ENCODE measurements at regions not wholly inside any gene's neighbourhood (a gene's known extent, or its start where the extent isn't known, plus 50 kb on each side); places are given as distances from the start of the nearest gene placed in this dataset.
"Not testable (repeated sequence)": the region's sequence is repeated elsewhere in the genome, so short reads cannot be mapped to it uniquely, and the experiment has no call there.

DNA sequence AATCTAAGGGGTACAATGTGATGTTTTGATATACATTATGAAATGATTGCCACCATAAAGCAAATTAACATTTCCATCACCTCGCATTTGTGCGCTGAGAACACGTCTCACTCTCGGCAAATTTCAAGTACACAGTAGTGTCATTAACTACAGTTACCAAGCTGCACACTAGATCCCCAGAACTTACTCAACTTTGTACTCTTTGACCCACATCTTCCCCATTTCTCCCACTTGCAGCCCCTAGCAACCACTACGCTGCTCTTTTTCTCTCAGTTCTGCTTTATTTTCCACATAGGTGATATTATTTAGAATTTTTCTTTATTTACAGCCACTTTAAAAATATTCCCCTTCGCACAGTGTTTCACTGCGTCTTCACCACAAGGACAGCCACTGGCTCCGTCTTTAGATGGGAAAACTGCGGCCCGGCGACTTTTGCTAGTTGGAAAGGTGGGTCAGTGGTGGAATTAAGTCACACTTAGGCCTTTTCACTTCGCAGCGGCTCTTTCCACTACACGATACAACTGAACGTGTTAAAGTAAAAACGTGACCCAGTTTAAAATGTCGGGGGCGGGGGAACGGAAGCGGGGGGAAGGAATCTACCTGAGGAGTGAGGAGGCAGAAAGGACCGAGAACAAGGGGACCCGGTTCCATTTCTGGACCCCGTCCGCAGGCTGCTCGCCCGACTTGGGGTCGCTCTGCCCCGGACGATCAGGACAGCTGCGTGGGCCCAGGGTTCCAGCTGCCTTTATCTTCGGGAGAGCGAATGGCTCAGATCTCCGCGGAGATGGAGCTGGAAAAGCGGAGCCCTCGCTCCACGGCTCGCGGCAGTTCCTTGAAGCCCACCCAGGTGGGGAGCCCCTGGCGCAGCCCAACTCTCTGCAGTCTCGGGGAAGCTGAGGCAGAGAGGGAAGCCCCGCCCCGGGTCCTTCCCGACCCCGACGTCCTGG, 486.1 kb downstream of the UQCRFS1 start:
- DNase-seq: no peak

DNA sequence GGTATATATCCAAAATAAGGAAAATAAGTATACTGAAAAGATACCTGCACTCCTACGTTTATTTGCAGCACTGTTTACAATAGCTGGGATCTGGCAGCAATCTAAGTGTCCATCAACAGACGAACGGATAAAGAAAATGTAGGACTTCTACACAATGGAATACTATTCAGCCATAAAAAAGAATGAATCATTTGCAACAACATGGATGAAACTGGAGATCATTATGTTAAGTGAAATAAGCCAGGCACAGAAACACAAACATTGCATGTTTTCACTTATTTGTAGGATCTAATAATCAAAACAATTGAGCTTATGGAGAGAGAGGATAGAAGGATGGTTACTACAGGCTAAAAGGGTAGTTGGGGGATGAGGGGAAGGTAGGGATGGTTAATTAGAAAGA, 494.0 kb downstream of the UQCRFS1 start:
- DNase-seq: no peak

DNA sequence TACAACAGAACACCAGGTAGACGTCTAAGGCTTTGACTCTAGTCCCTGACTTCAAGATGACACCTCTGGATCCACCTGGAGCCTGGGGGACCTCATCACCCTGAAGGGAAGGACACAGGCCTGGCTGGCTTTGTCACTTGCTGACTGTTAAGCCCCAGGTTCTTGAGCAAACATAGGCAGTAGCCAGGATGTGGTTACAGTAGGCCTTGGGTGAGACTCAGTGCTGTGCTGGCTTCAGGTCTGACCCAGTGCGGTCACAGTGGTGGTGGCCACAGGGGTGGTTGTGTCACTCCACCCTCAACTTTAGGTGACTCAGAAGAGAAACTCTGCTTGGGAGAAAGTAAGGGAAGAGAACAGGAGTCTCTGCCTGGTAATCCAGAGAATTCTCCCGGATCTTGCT, 497.8 kb downstream of the UQCRFS1 start:
- DNase-seq: no peak

DNA sequence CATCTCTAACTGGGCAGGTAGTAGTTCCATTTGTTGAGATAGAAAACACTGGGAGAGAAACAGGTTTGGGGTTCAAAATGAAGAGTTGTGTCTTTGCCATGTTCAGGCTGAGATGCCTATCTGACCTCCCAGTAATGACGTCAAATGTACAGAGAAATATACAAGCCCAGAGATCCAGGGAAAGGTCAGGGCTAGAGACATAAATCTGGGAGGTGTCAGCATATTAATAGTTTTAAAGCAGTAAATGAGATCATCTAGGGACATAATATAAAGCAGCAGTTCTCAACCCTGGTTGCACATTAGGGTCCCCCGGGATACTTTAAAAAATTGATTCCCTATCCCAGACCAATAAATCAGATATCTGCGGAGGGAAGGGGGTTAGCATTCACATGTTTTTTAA, 501.5 kb downstream of the UQCRFS1 start:
- DNase-seq: no peak

DNA sequence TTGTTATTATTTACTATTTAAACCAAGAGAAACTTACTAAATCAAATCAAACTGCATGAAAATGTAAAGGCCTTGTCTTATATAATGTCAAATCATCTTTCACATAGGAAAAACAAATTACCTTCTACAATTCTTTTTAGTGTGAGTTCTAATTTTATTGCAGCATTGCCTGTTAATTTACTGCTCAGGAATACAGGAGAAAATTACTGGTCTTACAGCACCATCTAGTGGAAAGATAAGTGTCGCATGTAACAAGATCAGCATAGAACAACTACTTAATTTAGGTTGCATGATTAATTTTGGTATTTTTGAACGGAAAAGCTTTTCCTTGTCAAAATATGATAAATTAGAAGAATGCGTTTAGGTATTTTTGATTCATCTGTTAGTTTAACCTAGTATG, 502.7 kb downstream of the UQCRFS1 start:
- DNase-seq: no peak

DNA sequence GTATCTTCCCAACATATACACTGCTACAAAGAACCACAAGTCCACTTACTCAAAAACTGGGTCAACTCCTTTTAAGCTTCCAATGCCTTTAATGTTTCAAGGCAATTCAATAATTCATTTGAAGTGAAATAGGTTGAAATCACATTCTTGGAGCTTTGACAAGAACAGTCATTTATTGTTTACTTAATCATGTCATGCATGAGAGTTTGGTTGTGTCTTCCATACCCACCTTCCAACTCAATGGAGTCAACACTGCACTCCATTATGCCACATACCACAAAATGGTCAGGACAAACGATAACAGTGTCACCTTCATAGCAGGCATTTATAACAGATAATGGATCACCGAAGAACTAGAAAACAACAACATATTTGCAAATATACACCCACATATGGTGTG, 506.3 kb downstream of the UQCRFS1 start:
- DNase-seq: no peak

DNA sequence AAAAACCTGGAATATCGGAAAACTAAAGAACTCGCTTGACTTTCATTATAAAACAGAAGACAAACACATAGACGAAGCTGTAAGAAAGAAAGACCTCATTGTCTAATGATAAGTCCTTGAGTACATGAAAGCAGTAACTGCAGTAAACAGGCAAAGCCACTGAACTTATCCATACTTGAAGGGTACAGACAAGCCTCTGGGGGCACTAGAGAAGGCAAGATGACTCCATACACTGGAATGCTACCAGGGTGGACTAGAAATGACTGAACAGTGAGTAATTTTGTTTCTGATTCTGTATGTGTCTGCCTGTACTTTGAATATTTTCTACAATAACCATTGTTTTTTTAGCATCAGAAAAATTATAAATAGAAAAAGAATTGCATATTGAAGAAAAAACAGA, 507.9 kb downstream of the UQCRFS1 start:
- DNase-seq: no peak

DNA sequence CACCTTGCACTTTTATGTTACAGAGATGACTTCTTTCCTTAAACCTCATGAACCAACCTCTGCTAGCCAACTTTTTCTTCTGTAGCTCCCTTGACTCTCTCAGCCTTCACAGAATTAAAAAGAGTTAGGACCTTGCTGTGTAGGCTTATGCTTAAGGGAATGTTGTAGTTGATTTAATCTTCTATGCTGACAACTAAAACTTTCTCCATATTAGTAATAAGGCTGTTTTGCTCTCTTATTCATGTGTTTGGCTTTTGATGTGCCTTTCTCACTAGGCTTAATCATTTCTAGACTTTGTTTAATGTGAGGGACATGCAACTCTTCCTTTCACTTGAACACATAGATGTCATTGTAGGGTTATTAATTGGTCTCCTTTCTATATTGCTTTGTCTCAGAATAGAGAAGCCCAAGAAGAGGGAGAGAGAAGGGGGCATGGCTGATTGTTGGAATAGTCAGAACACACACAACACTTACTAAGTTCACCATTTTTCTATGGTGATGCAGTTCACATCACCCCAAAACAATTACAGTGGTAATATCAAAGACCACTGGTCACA, 509.5 kb downstream of the UQCRFS1 start:
- DNase-seq: no peak

DNA sequence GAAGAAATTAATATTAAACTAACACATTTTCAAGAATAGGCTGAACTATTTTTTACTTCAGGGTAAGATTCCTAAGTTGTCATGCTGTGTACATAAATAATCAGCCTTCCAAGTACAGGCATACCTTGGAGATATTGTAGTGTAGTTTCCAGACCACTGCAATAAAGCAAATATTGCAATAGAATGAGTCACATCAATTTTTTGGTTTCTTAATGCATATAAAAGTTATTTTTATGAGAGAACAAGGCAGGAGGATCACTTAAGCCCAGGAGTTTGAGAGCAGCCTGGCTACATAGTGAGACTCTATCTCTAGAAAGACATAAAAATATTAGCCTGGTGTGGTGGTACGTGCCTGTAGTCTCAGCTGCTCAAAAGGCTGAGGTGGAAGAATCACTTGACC, 511.5 kb downstream of the UQCRFS1 start:
- no peak for DNase-seq

DNA sequence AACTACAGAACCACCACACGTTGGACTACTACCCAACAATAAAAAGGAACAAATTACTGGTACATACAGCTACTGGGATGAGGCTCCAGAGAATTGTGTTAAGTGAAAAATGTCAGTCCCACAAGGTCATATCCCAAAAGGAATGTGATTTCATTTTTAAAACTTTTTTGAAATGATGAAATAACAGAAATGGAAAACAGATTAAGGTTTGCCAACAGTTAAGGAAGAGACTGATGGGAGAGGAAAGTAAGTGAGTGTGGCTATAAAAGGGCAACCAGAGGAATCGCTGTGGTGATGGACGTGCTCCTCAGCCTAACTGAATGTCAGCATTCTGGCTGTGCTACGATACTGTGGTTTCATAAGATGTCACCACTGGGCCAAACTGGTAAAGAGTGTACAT, 512.8 kb downstream of the UQCRFS1 start:
- DNase-seq: no peak

DNA sequence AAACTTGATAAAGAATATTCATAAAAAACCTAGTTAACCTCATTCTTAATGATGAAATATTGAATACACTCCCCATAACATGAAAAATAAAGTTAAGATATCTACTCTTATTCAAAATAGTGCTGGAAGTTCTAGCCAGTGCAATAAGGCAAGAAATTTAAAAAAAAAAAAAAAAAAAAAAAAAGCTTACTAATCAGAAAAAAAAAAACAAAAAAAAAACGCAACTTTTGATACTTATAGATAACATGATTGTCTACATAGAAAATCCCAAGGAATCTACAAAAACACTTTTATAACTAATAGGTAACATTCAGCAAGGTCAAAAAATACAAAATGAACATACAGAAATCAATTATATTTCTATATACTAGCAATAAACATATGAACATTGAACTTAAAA, 515.6 kb downstream of the UQCRFS1 start:
- no peak for DNase-seq

DNA sequence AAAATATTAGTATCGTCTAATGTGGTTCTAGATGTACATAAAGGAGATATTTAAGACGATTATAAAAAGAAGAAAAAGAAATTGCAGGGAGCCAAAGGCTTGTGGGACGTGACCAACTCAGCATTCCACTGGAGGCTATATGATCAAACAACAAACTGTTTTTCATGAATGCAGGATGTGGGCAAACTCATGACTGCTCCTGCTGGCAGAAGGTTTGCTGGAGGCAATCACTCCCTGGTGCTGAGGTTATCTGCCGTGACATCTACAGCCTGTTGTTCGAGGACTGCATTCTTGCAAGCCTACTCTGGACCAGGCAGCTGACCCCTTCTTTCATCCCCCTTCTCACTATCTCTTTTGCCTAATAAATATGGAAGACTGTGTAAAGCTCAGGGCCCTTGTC, 518.1 kb downstream of the UQCRFS1 start:
- DNase-seq: no peak

DNA sequence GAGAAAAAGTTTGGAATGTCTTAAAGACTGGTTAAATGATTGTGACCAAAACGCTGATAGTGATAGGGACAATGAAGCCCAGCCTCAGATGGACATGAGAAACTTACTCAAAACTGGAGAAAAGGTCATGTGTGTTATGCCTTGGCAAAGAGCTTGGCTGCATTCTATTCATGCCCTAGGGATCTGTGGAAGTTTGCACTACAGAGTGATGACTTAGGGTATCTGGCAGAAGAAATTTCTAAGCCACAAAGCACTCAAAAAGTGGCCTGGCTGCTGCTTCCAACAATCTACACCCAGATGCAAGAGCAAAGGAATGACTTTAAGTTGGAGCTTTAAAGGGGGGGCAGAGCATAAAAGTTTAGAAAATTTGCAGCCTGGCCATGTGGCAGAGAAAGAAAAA, 521.3 kb downstream of the UQCRFS1 start:
- DNase-seq: no peak

DNA sequence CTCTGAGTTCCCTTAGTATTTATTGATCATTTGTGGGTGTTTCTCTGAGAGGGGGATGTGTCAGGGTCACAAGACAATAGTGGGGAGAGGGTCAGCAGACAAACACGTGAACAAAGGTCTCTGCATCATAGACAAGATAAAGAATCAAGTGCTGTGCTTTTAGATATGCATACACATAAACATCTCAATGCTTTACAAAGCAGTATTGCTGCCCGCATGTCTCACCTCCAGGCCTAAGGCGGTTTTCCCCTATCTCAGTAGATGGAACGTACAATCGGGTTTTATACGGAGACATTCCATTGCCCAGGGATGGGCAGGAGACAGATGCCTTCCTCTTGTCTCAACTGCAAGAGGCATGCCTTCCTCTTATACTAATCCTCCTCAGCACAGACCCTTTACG, 523.5 kb downstream of the UQCRFS1 start:
- not testable (repeated sequence) for DNase-seq

DNA sequence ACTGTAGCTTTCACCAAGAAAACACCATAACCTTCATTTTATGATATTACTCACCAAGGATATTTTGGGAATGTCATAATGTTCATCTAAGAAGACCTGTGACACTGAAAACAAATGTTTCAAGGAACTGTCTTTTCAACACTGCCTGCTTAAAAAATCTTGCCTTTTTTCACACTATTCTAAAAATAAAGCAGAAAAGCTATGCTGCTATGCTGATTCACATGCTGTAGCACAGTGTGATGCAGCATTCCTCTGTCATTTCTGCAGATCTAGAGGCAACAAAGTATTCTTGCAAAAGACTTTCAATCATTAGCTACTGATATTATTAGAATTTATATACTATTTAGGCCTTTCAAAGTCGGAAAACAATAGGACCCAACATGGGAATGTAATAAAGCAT, 525.7 kb downstream of the UQCRFS1 start:
- no peak for DNase-seq

DNA sequence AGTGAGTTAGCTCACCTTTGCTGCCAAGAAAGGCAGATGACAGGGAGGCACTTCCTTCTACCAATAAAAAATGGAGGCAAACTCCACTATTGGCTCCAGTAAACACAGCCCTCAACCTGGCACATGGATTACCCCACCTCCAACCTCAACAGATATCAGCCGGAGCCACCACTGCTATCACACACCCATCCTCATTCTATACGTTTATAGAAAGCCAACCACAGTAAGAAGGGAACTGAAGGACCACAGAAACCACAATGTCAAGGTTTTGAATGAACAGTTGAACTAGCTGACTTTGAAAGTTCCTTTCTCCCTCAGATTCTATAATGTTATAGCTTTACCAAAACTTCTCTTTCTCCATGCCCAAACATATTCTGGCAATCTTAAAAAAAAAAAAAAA, 526.2 kb downstream of the UQCRFS1 start:
- no peak for DNase-seq

DNA sequence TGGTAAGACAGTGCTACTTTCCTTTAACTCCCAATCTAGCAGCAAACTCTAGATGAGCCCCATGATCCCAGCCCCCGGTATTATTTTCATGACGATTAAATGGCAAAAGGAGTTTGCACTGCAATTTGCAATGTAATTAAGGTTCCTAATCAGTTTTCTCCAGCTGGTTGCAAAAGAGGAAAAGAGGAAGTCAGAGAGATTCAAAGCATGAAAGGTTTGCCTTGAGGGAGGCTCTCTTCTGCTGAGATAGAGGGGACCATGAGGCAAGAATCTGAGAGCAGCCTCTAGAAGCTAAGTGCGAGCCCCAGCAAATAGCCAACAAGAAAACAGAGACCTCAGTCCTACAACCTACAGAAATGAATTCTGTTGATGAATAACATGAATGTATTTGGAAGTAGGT, 527.1 kb downstream of the UQCRFS1 start:
- DNase-seq: no peak

DNA sequence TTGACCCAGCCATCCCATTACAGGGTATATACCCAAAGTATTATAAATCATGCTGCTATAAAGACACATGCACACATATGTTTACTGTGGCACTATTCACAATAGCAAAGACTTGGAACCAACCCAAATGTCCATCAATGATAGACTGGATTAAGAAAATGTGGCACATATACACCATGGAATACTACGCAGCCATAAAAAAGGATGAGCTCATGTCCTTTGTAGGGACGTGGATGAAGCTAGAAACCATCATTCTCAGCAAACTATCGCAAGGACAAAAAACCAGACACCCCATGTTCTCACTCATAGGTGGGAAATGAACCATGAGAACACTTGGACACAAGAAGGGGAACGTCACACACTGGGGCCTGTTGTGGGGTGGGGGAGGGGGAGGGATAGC, 527.9 kb downstream of the UQCRFS1 start:
- not testable (repeated sequence) for DNase-seq

DNA sequence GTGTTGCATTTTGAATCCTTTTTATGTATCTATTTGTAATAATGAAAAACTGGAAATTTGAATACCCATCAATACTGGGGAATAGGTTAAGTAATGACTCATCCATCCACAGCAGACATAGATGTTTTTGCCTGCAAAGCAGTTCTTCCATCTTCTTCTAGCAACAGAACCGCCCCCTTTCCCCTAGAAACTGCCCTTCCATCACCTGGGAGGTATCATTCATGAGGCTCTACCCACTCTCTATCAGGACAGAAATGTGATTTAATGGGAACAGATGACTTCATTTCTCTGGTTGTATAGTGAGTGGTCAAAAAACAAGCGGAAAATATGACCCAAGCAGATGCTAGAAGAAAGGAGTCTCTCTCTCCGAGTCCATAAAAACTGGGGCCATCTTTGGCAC, 532.8 kb downstream of the UQCRFS1 start:
- no peak for DNase-seq

DNA sequence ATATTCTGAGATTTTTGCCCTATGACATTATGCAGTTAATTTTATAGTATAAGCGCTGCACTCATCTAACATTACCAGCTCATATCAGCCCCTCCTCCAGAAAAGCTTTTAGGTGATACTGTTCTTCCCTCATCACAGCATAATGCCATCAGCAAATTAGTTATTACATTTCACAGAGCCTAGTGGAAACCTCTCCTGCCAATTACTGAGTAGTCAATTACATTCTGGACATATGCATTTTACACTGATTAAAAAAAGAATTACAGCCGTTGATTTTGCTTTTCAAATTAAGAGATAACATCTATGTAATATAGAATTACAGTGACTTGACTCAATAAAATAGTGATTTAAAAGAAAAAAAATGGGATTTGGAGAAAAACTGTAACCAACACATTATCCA, 542.1 kb downstream of the UQCRFS1 start:
- DNase-seq: no peak

DNA sequence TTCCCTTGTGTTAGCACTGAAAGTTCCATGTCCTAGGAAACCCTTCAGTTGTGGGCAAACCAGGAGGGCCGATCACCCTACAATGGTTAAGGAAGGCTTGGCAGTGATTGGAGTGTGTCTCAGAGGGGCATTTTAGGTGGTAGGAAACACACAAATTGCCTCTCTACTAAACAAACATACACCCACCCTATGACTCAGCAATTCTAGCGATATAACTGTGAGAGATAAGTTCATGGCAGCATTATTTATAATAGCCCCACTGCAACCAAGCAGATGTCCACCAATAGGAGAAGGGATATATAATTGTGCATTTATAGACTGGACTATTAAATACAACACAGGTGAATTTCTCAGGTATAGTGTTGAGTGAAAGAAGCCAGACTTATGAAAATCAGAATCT, 543.1 kb downstream of the UQCRFS1 start:
- DNase-seq: no peak

DNA sequence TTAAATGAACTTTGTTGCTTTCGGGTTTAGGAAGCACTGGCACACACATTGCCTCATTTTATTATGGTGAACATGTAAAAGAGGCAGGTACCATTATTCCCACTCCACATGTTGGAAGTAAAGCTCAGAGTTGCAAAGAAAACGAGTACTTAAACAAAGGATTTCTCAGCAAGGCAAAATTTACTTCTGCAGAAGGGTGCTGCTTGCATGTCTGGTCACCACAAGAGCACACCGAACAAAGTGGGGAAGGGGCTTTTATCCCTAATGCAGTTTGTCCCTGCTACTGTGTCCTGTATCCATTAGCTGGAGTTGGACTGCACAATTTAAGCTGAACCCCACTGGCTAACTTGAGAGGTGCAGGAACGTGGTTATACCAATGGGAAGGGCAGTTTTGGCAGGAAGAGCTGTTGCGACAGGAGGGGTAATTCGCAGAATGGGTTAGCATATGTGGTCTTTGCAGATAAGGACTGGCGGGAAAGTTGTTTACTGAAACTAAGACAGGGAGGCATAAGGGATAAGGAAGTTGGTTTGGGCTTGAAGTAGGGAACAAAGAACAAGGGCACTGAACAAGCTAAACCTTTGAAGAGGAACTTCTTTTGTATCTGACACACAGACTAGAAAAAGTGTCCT, 545.5 kb downstream of the UQCRFS1 start:
- DNase-seq: no peak

DNA sequence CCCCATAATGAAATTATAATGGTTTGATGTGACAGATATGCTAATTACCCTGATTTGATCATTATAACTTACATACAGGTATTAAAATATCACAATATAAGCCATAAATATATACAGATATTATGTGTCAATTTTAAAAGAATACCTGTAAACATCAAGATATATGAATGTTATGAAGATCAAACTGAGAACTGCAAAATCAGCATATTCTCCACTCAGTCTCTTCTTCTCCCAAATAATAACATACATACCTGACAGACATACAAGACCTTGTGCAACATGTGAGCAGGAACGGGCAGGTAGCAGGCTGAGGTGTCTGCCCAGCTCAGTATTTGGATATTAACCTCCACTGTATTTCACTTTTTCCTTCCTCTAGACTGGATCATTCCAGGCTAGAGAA, 547.2 kb downstream of the UQCRFS1 start:
- no peak for DNase-seq

DNA sequence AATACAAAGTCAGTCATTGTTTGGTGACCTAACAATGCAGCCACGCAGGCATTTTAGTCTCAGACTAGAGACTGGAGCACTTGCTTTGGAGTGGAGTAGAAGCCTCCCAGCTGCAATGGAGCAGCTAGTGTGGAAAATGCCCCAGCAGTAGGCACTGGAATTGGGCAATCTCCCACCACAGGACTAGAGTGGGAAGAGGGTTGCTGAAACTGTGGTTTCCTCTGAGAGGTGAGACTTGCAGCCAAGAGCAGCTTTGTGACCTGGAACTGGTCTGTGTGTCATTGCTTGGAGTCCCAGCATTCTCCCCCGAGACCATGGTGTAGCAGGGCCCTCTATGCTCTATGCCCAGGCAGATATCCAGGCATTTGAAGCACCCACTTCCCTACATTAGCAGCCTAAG, 556.3 kb downstream of the UQCRFS1 start:
- DNase-seq: no peak
